Tibial artery (tissue), 4 donors: ENCODE measurements at regions not wholly inside any gene's neighbourhood (a gene's known extent, or its start where the extent isn't known, plus 50 kb on each side); places are given as distances from the start of the nearest gene placed in this dataset.

ENCODE experiments used
- DNase-seq, 2 donors: peaks; one replicate each; pipeline ENCODE4 v3.0.0-alpha.2; 2019
- H3K27ac ChIP-seq, 2 donors: fragments of 200-600 bp; sonication (generic) in 1 of 2; 1 replicate in 1 of 2; 2 replicates in 1 of 2; pipeline ENCODE4 v1.5.1; 2018 to 2019; ENCODE audit warnings: mild to moderate bottlenecking in 1 of 2
- H3K27me3 ChIP-seq, 2 donors: fragments of 200-600 bp; sonication (generic) in 1 of 2; one replicate each; pipeline versions ENCODE4 v1.5.1 to v1.6.0; 2016 to 2019
- H3K36me3 ChIP-seq, 3 donors: fragments of 200-600 bp; sonication (generic) in 2 of 3; one replicate each; pipeline ENCODE4 v1.5.1; 2016 to 2019; ENCODE audit warnings: mild to moderate bottlenecking in 2 of 3
- H3K4me1 ChIP-seq, 4 donors: fragments of 200-600 bp; sonication (generic) in 2 of 4; 1 replicate in 3 of 4; 2 replicates in 1 of 4; pipeline ENCODE4 v1.5.1; 2016 to 2019
- H3K4me3 ChIP-seq, 2 donors: fragments of 200-600 bp; sonication (generic) in 1 of 2; 1 replicate in 1 of 2; 2 replicates in 1 of 2; pipeline ENCODE4 v1.5.1; 2018 to 2019; ENCODE audit warnings: mild to moderate bottlenecking in 2 of 2
- H3K9me3 ChIP-seq, 3 donors: fragments of 200-600 bp; sonication (generic) in 1 of 3; one replicate each; pipeline ENCODE4 v1.5.1; 2016 to 2019
- intact Hi-C: fragments of 100-400 bp; cut with DNase I; formaldehyde crosslinking; loops from one replicate; pipeline ENCODE4 v1.15.0; 2023; ENCODE audit warnings: low total_unique reads
- TF ChIP-seq, protein P1 (sequence below), 2 experiments: fragments of 200-600 bp in 1 of 2; fragments of 450-650 bp in 1 of 2; IDR thresholded peaks; one replicate each; pipeline ENCODE4 v1.5.1; 2017 to 2019; ENCODE audit warnings: antibody characterized with exemption in 2 of 2, mild to moderate bottlenecking in 1 of 2, moderate library complexity in 1 of 2

- DNase-seq, result no peak
- TF ChIP-seq, protein P1, sequence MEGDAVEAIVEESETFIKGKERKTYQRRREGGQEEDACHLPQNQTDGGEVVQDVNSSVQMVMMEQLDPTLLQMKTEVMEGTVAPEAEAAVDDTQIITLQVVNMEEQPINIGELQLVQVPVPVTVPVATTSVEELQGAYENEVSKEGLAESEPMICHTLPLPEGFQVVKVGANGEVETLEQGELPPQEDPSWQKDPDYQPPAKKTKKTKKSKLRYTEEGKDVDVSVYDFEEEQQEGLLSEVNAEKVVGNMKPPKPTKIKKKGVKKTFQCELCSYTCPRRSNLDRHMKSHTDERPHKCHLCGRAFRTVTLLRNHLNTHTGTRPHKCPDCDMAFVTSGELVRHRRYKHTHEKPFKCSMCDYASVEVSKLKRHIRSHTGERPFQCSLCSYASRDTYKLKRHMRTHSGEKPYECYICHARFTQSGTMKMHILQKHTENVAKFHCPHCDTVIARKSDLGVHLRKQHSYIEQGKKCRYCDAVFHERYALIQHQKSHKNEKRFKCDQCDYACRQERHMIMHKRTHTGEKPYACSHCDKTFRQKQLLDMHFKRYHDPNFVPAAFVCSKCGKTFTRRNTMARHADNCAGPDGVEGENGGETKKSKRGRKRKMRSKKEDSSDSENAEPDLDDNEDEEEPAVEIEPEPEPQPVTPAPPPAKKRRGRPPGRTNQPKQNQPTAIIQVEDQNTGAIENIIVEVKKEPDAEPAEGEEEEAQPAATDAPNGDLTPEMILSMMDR (IDR thresholded peaks at IDR 0.05), result no peak
- H3K4me1 ChIP-seq, result no peaks in the 10 kb centered on the region
- H3K27me3 ChIP-seq, result no peaks in the 10 kb centered on the region
- H3K4me3 ChIP-seq, result no peak overlapping the region
- no peaks in the 10 kb centered on the region for H3K36me3 ChIP-seq
- intact Hi-C loops, result no loop called here
- no peaks in the 10 kb centered on the region for H3K9me3 ChIP-seq
- H3K27ac ChIP-seq, result no peak overlapping the region
Measured at GRCh38 chr18:24862201-24862816, 401.9 kb downstream of the HRH4 start.

DNA sequence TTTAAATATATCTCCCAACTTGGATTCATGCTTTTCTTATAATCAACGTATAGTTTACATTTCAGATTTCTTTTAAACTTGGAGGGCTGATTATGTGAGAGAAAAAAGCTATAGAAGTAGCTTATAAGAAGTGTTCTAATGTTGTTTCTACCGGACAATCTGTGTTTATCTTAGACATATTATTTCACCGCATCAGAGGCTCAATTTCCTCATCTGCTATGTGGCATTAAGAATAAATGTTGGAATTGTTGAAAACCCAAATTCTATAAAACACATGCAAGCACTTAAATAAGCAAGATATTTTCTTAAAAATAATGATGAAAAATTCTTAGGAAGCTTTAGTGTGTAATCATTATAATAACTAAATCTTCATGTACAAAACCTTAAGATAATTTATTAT is 407.9 kb downstream of the HRH4 start:
- no peaks in the 10 kb centered on the region for H3K4me1 ChIP-seq
- no peak overlapping the region for H3K27ac ChIP-seq
- H3K27me3 ChIP-seq, result no peaks in the 10 kb centered on the region
- DNase-seq, result no peak
- no peaks in the 10 kb centered on the region for H3K36me3 ChIP-seq
- no peaks in the 10 kb centered on the region for H3K9me3 ChIP-seq
- intact Hi-C loops, result no loop called here
- no peak overlapping the region for H3K4me3 ChIP-seq
- TF ChIP-seq, protein P1 (IDR thresholded peaks at IDR 0.05), result no peak

DNA sequence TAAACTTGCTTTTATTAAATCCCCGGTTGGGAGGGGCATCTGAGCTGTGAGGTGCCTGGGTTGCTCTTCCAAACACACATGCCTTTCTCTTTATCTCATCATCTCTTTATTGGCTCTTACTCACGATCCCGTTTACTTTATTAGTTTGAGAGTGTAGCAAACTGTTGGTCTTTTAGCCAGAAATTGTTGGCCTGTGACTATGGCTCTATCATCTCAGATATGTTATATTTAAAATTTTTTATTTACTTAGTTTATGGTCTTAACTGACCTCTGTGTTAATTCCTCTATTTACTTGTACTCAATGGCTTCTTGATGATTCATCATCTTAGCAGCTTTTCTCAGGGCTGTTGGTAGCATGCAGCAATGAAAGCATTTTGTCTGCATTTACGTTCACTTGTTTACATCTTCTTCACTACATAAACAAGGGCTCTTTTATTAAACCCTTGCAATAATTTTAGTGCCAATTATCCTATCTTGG is 408.4 kb downstream of the HRH4 start:
- no peak for DNase-seq
- Histone ChIP-seq H3K36me3 (no peaks in the 10 kb centered on the region), H3K27me3 (no peaks in the 10 kb centered on the region), H3K4me1 (no peaks in the 10 kb centered on the region), H3K4me3 (no peak overlapping the region), H3K9me3 (no peaks in the 10 kb centered on the region), H3K27ac (no peak overlapping the region)
- TF ChIP-seq, protein P1 (IDR thresholded peaks at IDR 0.05), result no peak
- intact Hi-C loops, result no loop called here

- DNase-seq, result no peak
- TF ChIP-seq, protein P1 (IDR thresholded peaks at IDR 0.05), result no peak
- no peaks in the 10 kb centered on the region for H3K4me1 ChIP-seq
- no peak overlapping the region for H3K27ac ChIP-seq
- H3K36me3 ChIP-seq, result no peaks in the 10 kb centered on the region
- H3K27me3 ChIP-seq, result no peaks in the 10 kb centered on the region
- no peak overlapping the region for H3K4me3 ChIP-seq
- intact Hi-C loops, result no loop called here
- H3K9me3 ChIP-seq, result no peaks in the 10 kb centered on the region
Measured at GRCh38 chr18:24869285-24869684, 408.8 kb downstream of the HRH4 start.

DNA sequence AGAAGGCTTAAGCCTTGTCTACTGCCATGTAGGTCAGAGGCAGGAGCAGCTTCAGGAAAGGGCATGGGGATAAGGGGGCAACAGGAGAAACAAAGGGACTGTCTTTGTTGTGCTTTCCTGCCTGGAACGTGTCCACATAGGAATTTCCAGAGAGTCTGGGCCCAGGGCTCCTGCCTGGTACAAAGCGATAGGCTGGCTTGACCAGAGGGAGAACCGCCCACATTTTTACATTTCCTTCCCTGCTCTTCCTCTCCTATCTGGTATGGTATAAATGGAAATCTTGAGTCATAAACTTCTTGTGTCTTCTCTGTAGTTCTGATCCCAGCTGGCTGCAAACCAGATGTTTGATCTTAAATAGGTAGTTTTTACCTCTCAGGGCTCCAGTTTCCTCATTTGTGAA is 414.8 kb downstream of the HRH4 start:
- Histone ChIP-seq H3K4me3 (no peak overlapping the region), H3K36me3 (no peaks in the 10 kb centered on the region), H3K27ac (no peak overlapping the region), H3K4me1 (no peaks in the 10 kb centered on the region), H3K27me3 (no peaks in the 10 kb centered on the region), H3K9me3 (no peaks in the 10 kb centered on the region)
- TF ChIP-seq, protein P1 (IDR thresholded peaks at IDR 0.05), result no peak
- intact Hi-C loops, result no loop called here
- DNase-seq, result no peak

GRCh38 chr18:24875777-24876176 is 415.3 kb downstream of the HRH4 start:
- H3K4me3 ChIP-seq, result no peak overlapping the region
- TF ChIP-seq, protein P1 (IDR thresholded peaks at IDR 0.05), result no peak
- no peak overlapping the region for H3K27ac ChIP-seq
- no peaks in the 10 kb centered on the region for H3K27me3 ChIP-seq
- H3K36me3 ChIP-seq, result no peaks in the 10 kb centered on the region
- DNase-seq, result no peak
- no peaks in the 10 kb centered on the region for H3K9me3 ChIP-seq
- intact Hi-C loops, result no loop called here
- H3K4me1 ChIP-seq, result no peaks in the 10 kb centered on the region
